SHP77 (cell line): ENCODE measurements at regions not wholly inside any gene's neighbourhood (a gene's known extent, or its start where the extent isn't known, plus 50 kb on each side); places are given as distances from the start of the nearest gene placed in this dataset.

ENCODE experiments used
- DNase-seq, 2 experiments: peaks; one replicate each; lab custom pipeline; 2025; lab: John Stamatoyannopoulos, UW

DNA sequence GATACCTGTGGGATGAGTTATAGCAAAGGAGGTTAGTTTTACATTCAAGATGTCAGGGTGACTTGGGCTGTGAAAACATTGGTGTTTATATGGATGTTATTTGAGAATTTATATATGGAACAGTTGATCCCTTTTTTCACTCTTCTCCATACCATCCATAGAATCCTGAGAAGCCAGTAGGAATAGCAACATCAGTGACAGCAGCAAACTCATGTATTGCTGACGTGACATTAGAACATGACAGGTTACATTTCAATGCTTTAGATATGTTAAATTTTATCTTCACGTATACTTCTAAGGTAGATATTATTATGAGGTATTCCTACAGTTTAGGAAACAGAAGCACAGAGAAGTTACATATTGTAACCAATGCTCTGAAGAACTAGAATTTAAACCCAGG lies 745.2 kb upstream of the GCFC2 start:
- DNase-seq, result no peak

DNA sequence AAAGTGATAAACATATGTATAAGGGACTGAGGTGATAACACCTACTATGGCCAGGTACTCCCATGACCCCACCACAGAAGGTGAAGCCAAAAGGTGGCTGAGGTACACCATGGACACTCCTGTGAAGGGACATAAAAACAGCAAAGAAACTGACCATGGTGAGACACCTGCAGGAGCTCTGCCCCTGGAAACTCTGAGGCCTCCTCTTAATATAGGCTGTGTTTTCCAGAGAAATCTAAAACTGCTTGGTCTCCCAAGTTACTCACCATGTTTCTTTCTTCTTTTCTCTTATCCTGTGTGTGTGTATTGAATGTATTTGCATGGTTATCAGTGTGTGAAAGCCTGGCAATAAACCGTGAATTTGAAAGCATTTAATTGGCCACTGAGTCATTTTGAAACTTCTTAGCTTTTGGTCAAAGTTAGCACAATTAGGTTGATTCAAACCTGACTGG lies 739.3 kb upstream of the GCFC2 start:
- DNase-seq, result no peak

DNA sequence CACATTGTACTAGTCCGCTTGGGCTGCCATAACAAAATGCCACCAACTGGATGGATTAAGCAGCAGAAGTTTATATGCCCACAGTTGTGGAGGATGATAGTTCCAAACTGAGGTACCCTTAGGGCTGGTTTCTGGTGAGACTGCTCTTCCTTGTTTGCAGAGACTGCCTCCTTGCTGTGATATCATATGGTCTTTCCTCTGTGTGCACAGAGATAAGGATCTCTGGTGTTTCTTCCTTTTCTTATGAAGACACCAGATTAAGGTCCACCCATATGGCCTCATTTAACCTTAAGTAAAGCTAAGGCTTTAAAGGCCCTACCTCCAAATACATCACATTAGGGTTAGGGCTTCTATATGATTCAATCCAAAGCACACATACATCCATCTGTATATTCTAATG lies 738.2 kb upstream of the GCFC2 start:
- no peak for DNase-seq

DNA sequence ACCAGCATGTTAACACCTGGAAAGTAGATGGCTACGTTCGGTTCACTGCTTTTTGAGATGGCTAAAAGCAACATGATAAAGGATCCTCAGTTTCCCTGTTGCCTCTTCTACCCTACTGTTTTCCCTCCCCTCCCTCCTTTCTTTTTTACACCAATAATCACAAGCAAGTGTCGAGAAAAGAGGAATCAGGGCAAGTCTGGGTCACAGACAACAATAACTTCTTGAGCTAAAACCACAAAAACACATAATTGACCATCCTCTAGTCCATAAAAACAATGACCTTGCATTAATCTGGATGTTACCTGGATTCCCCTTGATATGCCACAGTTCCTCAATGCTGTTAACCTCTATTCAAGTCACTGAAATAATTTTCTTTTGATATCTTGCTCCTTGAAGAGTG lies 736.6 kb upstream of the GCFC2 start:
- DNase-seq, result no peak

DNA sequence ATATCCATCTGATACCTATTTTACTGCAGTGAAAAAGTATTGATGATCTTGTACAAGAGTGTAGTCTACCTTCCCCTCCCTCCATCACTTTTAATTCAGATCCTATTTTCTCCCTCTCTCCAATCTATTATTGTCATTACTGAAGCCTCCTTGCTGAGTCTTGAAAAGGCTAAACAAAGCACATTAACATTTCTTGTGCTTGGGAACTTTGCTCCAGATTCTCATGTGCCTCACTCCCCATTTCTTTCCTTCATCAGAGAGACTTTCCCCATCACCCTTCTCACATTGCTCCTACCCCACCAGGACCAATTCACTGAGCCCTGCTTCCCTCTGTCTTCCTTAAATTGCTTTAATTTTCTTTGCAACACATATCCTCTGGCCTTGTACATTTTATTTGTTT lies 736.2 kb upstream of the GCFC2 start:
- DNase-seq, result no peak

DNA sequence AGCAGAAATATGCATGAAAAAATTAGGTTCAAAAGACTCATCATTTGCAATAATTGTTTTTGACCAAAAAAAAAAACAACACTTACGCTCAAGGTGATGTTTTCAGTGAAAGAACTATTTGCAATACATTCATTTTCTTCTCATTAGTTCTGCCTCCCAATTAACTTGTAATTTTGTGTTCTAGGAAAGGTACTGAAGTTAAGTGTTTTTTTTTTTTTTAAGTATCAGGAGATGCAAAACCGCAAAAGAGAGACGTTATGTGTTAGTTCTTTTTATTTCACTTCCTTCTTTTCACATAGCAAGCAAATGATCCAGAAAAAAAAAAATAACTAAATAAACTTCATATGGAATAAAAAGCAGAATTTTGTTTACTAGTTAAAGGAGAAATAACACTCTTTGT lies 735.2 kb upstream of the GCFC2 start:
- no peak for DNase-seq

DNA sequence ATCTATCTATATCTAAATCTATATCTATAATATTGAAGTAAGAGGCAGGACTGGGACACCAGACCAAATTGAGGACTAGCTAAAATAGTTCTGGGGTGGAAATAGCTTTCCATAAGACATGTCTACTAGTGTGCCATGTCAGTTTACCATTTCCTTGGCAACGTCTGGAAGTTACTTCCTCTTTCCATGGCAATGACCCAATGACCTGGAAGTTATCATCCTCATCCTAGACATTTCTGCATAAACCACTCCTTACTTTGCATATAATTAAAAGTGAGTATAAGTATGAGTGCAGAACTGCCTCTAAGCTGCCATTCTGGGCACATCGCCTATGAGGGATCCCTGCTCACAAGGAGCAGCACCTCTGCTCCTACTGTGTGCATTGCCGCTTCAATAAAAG lies 734.0 kb upstream of the GCFC2 start:
- DNase-seq, result no peak

DNA sequence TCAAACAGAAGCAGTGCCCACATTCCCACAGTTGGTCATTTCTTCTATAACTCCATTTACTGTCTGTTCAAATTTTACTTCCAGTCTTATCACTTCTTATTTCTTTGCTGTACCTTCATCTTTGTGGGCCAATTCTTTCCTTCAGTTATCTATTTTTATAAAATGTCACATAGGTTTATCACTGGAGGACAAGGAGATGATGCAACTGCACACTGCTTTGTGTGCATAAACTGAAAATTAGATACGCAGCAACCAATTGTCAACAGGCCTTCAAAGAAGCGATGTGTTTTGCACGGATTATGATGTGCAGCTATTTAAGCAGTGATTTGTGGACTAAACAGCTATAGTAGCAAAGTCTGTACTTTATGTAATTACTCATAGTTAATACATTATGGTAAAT lies 726.8 kb upstream of the GCFC2 start:
- no peak for DNase-seq

DNA sequence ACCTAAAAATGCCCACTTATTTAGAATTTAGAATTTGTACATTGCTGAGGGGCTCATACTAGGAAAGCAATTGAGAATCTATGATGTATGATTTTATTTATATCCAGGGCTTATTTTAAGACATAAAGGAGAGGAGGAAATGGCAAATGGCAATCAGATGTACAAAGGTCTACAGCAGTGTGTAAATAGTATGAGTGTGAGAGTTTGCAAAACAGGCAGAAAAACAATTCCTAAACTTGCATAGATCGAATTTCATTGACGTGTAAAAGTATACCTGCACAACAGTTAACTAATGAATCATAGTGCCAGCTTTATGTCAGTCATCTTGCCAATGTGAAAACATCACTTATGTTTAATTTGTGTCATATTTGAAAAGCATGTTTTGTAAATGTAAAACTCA lies 718.7 kb upstream of the GCFC2 start:
- DNase-seq, result no peak

DNA sequence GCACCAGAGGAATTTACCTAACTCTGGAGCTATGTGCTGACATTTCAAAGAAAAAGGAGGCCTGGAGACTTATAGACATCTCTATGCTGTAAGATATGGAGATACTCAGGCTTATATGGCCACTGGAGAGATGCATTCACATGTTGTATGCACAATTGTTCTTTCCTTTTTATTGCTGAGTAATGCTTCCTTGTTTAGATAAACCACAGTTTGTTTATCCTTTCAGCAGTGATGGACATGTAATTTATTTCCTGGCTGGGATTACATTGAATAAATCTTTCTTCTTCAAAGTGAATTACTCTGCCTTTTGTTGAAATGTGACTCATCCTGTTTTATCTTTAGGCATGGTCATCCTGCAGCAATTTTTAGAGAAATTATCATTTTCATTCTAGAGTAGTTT lies 716.7 kb upstream of the GCFC2 start:
- DNase-seq, result no peak

DNA sequence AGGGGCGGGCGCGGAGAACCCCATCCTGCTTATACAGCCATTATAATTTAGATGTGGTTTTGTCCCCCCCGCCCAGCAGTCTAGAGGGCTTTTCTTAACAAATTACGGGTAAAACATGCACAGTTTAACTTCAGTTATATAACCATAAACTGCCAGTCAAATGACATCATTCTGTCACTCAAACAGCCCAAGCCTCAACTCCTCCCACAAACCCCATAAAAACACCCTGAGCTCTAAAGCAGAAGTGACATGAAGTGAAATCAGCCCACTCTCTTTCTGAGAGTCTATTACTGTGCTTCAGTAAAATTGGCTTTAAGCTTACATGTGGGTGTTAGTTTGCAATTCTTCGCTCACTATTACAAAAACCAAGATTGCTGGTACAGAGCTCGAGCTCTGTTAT lies 705.1 kb upstream of the GCFC2 start:
- DNase-seq, result no peak

DNA sequence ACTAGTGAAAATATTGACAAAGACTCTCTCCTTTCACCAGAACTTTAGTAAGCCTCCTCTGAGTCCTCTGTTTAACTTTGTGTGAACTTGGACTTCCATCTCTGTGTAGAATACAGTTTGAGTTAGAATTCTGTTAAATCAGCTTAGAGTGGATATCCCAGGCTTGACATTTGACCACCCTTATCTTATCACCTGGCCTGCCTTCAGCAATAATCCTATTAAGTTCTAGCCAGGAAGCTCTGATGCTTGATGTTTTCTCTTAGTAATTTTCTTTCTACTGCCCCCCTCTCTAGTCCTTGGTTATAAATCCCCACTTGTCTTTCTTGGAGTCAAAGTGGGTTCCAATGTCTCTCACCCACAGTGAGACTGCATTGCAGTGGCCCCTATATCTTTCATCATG lies 702.7 kb upstream of the GCFC2 start:
- no peak for DNase-seq

DNA sequence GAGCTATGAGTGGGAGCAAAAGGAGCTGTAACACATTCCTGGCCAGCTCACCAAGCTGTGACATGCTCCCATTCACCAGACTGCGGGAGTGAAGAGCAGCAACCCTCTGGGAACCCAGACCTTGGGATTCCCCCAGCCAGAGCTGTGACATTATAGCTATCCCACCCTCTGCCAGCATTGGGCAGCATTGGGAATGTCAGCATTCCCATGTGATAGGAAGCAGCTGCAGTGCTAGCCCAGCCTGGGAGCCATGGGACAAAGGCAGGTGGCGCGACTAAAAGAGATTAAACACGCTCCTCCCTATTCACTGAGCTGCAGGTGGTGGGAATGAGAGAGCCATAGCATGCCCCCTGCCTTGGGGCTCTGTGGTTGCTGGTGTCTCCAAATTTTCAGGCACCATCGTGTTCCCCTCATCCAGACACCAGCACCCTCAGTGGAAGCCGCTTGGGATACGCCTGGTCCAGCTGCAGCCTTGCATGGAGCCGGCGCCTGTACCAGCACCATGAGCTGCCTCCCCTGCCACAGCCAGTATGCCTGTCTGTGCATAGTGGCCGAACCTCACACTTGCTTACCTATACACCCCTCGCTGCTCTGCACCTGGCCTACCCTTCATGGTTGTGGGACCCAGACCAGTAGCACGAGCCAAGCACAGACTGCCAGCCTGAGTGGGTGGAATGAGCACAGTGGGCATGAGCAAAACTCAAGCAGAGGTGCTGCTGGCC lies 695.6 kb upstream of the GCFC2 start:
- DNase-seq, result peak; percentile 4 to 26

DNA sequence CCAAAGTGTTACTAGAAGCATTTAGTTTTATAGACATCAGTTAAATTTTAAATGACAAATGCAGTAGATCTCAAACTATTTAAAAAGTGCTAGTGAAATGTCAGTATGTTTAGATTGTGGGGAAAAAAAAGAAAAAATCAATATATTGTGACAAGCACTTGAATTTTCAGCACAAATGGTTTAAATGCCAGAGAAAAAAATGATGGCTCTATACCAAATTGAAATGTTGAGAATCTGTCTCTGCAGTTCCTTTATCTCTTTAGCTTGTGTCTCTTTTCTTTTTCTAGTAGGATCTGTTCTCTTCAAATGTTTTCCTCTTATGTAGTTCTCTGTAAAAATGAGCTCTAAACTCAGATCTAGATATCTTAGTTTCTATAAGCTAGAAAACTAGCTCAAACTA lies 682.6 kb upstream of the GCFC2 start:
- no peak for DNase-seq

DNA sequence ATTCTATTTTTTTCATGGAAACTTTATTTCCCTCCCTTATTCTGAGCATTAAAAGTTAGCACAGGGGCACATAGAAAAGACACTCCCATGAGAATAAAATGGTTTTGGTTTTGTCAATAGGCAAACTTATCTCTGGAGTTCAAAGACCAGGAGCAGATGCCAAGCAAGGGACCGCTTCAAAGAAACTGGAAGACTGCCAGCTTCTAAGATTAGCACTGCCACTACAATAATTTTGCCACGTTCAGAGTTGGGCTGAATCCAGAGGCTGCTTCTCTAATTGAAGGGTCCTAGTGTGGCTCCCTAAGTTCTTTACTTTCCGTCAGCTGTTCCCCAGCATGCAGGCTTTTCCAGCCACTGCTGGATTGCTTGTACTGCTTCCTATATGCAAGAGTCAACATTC lies 681.0 kb upstream of the GCFC2 start:
- peak in 1 of 2 experiments; percentile 3 for DNase-seq

DNA sequence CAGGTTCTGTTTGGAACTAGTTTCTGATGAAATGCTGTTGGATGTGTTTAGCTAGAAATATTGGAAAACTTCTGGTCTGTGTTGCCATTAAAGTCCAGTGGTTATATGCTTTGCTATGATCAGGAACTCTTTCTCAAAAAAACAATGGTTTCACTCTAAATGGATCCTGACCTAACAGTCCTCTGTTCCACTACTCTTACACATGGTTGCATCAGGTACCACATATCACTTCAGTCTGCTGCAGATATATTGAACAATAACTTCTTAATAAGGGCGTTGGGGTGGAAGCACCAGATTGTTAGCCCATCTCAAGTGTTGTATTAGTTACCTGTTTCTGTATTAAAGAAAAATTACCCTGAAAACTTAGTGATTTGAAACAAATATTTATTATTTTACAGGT lies 676.6 kb upstream of the GCFC2 start:
- DNase-seq, result no peak

DNA sequence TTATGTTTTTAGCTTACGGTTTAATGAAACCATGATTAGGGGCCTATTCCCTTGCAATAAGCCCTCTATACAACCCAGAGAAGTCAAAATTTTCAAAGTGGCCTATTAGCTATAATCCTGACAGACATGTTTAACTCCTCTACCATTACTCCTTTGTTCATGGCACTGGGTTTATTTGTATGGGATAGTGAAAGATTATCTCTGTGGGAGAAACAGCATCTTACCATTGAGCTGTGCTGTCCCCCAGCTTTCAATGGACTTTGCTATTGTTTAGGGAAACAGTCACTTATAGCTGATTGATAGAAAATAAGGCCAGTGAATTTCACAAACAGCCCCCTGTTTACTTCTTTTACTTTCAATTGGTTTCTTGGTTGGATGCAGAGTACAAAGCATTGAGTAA lies 675.2 kb upstream of the GCFC2 start:
- no peak for DNase-seq

DNA sequence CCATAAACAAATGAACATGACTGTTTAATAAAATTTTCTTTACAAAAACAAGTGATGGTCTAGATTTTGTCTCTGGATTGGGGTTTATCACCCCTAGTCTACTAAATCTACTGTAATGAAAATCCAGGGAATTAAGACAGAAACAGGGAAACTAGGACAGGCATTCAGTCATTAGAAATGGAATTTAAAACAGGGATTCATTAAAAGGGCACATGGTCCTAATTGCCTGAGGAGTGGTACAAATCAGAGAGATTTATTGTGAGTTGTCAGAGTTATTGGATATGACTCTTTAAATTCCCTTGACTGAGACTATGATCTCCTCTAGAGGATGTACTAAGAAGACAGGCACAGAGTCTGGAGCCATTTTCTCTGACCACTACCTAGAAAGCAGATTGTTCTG lies 670.9 kb upstream of the GCFC2 start:
- no peak for DNase-seq

DNA sequence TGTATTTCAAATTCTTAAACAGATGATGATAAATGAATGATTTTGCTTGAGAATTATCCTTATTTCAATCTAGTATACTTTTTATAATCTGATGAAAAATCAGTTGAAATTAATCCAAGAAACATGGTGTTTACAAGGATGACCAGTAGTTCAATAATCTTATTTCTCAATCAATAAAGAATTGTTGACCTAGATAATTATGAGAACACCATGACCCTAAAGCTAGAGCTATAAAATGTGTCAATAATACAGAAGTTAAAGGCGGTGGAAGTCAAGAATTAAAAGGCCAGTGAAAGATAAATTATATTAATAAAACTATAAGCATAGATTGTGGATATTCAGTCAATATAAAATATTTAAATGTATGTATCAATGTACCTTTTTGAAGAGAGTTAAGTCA lies 667.4 kb upstream of the GCFC2 start:
- DNase-seq, result no peak

DNA sequence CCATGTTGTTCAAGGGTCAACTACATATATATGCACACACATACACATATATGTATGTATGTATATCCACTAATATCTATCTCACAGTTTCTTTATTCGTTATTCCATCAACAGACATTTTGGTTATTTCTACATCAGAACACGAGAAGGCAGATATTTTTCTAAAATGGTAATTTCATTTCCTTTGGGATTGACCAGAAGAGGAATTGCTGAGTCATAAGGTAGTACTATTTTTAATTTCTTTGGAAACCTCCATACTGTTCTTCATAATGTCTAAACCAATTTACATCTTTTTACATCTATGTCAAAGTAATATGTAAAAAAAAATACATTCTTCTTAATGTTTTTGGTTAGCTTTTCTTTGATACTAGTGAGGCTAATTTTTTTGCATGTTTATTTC lies 630.7 kb upstream of the GCFC2 start:
- DNase-seq, result no peak

DNA sequence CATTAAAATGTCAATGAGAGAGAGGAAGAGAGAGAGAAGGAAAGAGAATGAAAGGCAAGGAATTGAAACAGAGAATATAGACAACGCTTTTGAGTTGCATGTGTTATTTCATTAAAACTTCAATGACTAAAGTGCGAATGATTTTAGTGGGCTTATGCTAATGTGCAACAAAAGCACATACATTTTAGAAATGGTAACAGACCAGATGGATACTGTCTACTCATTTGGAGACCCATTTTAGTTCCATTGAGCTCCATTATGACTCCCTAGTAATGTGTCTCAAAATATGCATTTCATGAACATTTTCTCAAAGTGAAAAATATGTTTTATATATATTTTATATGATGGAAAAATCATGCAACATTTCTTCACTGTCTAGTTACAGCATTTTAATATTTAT lies 622.2 kb upstream of the GCFC2 start:
- no peak for DNase-seq

DNA sequence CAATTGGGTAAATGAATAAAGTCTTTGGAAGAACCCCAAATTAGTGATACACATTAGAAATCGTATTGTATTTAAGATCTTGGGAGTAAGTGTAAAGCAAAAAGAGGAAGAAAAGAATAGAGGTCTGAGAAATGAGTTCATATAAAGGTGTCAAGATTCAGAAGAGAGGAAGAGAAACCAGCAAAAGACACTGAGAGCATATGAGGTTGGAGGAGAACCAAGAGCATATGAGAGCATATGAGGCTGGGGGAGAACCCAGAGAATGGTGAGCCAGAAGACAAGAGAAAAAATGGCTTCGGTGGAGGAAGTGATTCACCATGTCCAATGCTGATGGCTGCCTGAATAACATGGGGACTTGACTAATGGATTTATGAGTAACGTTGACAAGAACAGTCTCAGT lies 620.1 kb upstream of the GCFC2 start:
- DNase-seq, result no peak

DNA sequence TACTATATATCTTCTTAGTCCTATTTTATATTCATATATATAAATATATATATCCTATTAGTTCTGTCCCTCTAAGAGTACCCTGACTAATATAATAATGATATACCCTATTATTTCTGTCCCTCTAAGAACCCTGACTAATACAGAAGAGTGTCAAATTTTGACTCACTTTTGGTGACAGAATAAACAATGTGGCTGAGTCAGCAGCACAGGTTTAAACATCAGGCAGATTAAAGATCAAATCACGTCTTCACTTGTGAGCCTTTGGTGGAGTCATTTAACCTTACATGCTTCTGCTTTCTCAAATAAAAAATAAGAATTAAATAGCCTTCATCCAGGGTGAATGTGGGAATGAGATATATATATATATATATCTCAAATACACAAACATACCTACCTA lies 615.9 kb upstream of the GCFC2 start:
- DNase-seq, result no peak

DNA sequence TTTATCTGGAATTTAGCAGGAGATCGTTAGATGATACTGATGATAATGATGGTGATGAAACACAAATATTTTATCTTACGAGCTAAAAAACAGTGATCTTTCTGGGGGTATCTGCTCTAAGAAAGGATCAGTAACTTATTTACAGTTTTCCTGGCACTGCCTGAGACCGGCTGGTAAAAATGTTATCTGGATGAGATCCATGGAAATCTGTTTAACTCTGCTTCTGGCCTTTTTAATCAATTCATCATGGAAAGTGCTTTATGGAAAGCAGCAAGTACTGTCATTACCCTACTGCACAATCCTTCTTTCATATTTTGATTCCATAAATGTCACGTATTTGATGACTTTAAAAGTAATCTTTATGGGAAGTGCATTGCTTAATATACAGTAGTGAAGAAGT lies 612.7 kb upstream of the GCFC2 start:
- DNase-seq, result no peak

DNA sequence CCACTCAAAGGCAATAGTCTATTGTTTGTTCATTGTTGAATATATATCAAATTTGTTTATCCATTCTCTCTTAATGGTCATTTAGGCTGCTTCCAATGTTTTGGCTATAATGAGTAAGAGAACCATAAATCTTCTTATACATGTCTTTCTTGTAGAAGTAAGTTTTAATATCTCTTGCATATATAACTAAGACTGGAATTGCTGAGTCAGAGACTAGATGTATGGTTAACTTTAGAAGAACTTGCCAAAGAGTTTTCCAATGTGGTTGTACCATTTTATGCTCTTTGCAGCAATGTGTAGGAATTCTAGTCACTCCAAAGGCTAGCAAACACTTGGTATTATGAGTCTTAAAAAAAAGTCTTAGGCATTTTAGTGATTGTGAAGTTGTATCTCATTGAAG lies 610.0 kb upstream of the GCFC2 start:
- DNase-seq, result no peak
